ENCODE measurements at regions not wholly inside any gene's neighbourhood (a gene's known extent, or its start where the extent isn't known, plus 50 kb on each side); places are given as distances from the start of the nearest gene placed in this dataset.

DNA sequence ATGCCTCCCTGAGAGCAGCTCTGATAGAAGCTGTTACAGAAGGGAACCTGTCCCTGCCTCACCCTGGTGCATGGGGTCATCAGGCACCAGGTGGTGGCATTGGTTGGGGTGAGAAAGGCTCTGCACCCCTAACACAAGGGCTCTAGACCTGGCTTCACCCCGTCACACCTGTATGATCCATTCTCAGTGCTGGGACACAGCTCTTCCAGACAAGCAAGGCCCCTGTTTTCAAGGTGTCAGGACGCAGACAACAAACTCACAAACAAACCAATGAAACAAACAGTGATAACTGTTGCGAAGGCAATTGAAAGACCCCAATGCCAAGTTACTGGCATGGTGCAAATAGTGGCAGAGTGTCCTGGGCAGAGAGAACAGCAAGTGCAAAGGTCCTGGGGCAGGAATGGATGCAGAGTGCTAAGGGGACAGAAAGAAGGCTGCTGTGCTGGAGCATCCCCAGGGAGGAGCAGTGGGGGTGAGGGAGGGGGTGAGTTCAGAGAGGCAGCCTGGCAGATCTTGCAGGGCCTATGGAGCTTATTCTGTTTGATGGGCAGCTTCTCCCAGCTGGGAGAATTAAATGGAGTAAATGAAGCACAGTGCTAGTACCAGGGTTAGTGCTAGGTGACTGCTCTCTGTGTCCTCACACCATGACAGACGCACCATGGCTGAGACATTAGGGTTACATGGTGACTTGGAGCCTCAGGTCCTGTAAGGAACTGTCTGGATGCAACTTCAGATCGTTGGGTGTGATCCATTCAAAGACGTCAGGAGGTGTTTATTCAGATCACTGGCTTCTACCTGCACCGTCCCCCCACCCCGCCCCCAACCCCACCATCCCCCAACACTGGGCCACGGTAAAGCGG is 67.9 kb upstream of the UNC5A start:
- Histone ChIP-seq H3K9me3 (ENCODE audit: control insufficient read depth, insufficient read depth, low read depth, low read length) (no peaks in the 10 kb centered on the region), H3K4me1 (ENCODE audit: control insufficient read depth, insufficient read depth, low read length) (no peaks in the 10 kb centered on the region), H3K36me3 (ENCODE audit: control insufficient read depth, insufficient read depth, low read length) (no peaks in the 10 kb centered on the region), H3K27me3 (ENCODE audit: control insufficient read depth, insufficient read depth, low read length) (no peaks in the 10 kb centered on the region), H3K27ac (ENCODE audit: low read length) (no peak overlapping the region), H3K4me3 (ENCODE audit: low read depth in 2 of 2, low read length in 2 of 2) (no peak overlapping the region)
- ChIA-PET CTCF (no interaction called here), POLR2A (no interaction called here)
- BruUV-seq (replicated peaks): no TSS peak
- intact Hi-C loops (cut with micrococcal nuclease; ENCODE audit: unreplicated experiment) (no loop called here), in situ Hi-C loops (cut with HindIII; ENCODE audit: low pct_unique_long_range_greater_than_20kb, low sequenced_read_pairs) (no loop called here)
- DNase-seq (ENCODE audit: low read depth, low spot score) (no peak), ATAC-seq (peak; percentile 23; the same call in 1 of the 2 replicates)
- TF ChIP-seq, protein P1, sequence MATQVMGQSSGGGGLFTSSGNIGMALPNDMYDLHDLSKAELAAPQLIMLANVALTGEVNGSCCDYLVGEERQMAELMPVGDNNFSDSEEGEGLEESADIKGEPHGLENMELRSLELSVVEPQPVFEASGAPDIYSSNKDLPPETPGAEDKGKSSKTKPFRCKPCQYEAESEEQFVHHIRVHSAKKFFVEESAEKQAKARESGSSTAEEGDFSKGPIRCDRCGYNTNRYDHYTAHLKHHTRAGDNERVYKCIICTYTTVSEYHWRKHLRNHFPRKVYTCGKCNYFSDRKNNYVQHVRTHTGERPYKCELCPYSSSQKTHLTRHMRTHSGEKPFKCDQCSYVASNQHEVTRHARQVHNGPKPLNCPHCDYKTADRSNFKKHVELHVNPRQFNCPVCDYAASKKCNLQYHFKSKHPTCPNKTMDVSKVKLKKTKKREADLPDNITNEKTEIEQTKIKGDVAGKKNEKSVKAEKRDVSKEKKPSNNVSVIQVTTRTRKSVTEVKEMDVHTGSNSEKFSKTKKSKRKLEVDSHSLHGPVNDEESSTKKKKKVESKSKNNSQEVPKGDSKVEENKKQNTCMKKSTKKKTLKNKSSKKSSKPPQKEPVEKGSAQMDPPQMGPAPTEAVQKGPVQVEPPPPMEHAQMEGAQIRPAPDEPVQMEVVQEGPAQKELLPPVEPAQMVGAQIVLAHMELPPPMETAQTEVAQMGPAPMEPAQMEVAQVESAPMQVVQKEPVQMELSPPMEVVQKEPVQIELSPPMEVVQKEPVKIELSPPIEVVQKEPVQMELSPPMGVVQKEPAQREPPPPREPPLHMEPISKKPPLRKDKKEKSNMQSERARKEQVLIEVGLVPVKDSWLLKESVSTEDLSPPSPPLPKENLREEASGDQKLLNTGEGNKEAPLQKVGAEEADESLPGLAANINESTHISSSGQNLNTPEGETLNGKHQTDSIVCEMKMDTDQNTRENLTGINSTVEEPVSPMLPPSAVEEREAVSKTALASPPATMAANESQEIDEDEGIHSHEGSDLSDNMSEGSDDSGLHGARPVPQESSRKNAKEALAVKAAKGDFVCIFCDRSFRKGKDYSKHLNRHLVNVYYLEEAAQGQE (IDR thresholded peaks at IDR 0.05; ENCODE audit: insufficient read depth in 1 of 2, low read depth in 2 of 2, low read length in 1 of 2): no peak
- no peak for TF ChIP-seq POLR2AphosphoS5 (IDR thresholded peaks at IDR 0.05; ENCODE audit: low read depth, low read length)
- no peak for TF ChIP-seq CTCF (IDR thresholded peaks at IDR 0.05)
- TF ChIP-seq TCF7L2 (IDR thresholded peaks at IDR 0.05; ENCODE audit: low read depth, low read length): no peak
- no peak for TF ChIP-seq SIN3A (IDR thresholded peaks at IDR 0.05; ENCODE audit: borderline replicate concordance, insufficient read depth, low read depth, low read length)

- POLR2A ChIA-PET: no interaction called here
- no peak for TF ChIP-seq TCF7L2 (IDR thresholded peaks at IDR 0.05; ENCODE audit: low read depth, low read length)
- TF ChIP-seq SIN3A (IDR thresholded peaks at IDR 0.05; ENCODE audit: borderline replicate concordance, insufficient read depth, low read depth, low read length): no peak
- no peak for TF ChIP-seq POLR2AphosphoS5 (IDR thresholded peaks at IDR 0.05; ENCODE audit: low read depth, low read length)
- no peak for TF ChIP-seq CTCF (IDR thresholded peaks at IDR 0.05)
- TF ChIP-seq, protein P1 (IDR thresholded peaks at IDR 0.05; ENCODE audit: insufficient read depth in 1 of 2, low read depth in 2 of 2, low read length in 1 of 2): no peak
- CTCF ChIA-PET: no interaction called here
- no peak for DNase-seq (ENCODE audit: low read depth, low spot score)
- BruUV-seq (replicated peaks): no TSS peak
- intact Hi-C loops (cut with micrococcal nuclease; ENCODE audit: unreplicated experiment): no loop called here
- Histone ChIP-seq H3K27me3 (ENCODE audit: control insufficient read depth, insufficient read depth, low read length) (no peaks in the 10 kb centered on the region), H3K36me3 (ENCODE audit: control insufficient read depth, insufficient read depth, low read length) (no peaks in the 10 kb centered on the region), H3K4me1 (ENCODE audit: control insufficient read depth, insufficient read depth, low read length) (no peaks in the 10 kb centered on the region), H3K4me3 (ENCODE audit: low read depth in 2 of 2, low read length in 2 of 2) (no peak overlapping the region), H3K9me3 (ENCODE audit: control insufficient read depth, insufficient read depth, low read depth, low read length) (no peaks in the 10 kb centered on the region), H3K27ac (ENCODE audit: low read length) (no peak overlapping the region)
- in situ Hi-C loops (cut with HindIII; ENCODE audit: low pct_unique_long_range_greater_than_20kb, low sequenced_read_pairs): no loop called here
- no peak for ATAC-seq
Measured at GRCh38 chr5:176743136-176743861, 67.1 kb upstream of the UNC5A start.
